Activated CD8-positive, alpha-beta memory T cell treated with anti-CD3 and anti-CD28 coated beads for 36 hours (primary cell): ENCODE measurements at regions not wholly inside any gene's neighbourhood (a gene's known extent, or its start where the extent isn't known, plus 50 kb on each side); places are given as distances from the start of the nearest gene placed in this dataset.
"Not testable (repeated sequence)": the region's sequence is repeated elsewhere in the genome, so short reads cannot be mapped to it uniquely, and the experiment has no call there.

Experiments used
- CTCF ChIA-PET: fragments of 350-600 bp; sonication (Branson Sonifier 250); formaldehyde crosslinking; loops from one replicate; lab custom pipeline; 2021; ENCODE audit warnings: antibody characterized with exemption; lab: Charles Lee
- POLR2A ChIA-PET: fragments of 350-600 bp; sonication (Branson Sonifier 250); formaldehyde crosslinking; loops from one replicate; lab custom pipeline; 2021; ENCODE audit warnings: antibody characterized with exemption; lab: Charles Lee

GRCh38 chr6:49370518-49370917 is 92.5 kb downstream of the MMUT start:
- ChIA-PET CTCF (no interaction called here), POLR2A (no interaction called here)

DNA sequence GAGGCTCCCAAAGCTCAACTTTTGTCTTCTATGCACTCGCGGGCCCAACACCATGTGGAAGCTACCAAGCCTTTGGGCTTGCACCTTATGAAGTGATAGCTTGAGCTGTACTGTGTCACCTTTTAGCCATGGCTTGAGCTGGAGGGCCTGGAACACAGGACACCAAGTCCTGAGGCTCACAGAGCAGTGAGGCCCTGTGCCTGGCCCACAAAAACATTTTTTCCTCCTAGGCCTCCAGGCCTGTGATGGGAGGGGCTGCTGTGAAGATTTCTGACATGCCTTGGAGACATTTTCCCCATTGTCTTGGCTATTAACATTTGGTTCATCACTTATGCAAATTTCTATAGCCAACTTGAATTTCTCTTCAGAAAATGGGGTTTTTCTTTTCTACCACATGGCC is 96.5 kb downstream of the MMUT start:
- ChIA-PET POLR2A (no interaction called here), CTCF (no interaction called here)

GRCh38 chr6:49348561-49348960 is 114.5 kb downstream of the MMUT start:
- ChIA-PET CTCF (no interaction called here), POLR2A (no interaction called here)

GRCh38 chr6:49342410-49342809 is 120.6 kb downstream of the MMUT start:
- ChIA-PET CTCF (no interaction called here), POLR2A (no interaction called here)

DNA sequence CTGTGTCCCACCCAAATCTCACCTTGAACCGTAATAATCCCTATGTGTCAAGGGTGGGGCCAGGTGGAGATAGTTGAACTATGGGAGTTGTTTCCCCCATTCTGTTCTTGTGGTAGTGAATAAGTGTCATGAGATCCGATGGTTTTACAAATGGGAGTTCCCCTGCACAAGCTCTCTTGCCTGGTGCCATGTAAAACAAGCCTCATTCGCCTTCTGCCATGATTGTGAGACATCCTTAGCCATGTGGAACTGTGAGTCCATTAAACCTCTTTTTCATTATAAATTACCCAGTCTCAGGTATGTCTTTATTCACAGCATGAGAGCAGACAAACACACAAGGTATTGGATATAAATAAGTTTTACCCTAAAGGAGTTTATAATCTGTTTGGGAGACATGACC is 121.2 kb downstream of the MMUT start:
- ChIA-PET POLR2A (no interaction called here), CTCF (no interaction called here)

DNA sequence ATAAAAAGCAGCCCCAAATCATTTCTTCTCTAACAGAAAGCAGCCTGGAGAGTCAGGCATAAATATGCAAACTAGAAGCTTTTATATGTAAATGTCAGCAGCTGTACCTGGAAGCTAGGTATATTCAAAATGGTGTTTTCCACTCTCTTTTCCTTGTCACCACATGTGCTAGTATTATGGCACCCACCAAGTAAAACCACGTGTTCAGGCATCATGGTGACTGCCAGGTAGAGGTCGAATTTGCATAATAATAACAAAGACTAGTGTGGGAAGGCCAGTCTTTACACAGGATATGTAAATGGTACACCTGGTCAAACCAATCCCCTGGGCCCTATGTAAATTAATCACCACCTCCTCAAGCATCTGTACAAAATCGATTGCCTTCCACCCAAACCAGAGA is 124.0 kb downstream of the MMUT start:
- CTCF ChIA-PET = no interaction called here

GRCh38 chr6:49336514-49337131 is 126.4 kb downstream of the MMUT start:
- ChIA-PET POLR2A (no interaction called here), CTCF (no interaction called here)

More for the DNA sequence above, 124.0 kb downstream of the MMUT start:
- POLR2A ChIA-PET = no interaction called here

GRCh38 chr6:49333345-49334125 is 129.5 kb downstream of the MMUT start:
- ChIA-PET CTCF (no interaction called here), POLR2A (no interaction called here)

DNA sequence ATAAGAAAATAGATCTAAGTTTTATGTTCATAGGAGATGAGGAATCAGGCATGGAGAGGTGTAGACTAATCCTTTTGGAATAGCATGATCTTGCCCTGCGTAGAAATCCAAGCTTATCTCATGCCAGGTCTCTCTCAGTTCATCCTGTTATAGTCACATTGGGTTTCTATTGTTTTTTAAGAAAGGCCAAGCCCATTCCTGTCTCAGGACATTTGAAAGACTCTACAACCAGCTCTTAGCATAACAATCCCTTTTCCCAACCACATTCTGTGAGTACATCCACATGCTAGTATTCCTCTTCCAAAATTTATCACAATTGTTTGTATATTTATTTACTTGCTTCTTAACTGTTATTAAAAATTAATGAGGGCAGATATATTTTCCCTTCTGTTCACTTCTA is 130.3 kb downstream of the MMUT start:
- ChIA-PET CTCF (no interaction called here), POLR2A (no interaction called here)

GRCh38 chr6:49329186-49329585 is 133.9 kb downstream of the MMUT start:
- CTCF ChIA-PET = no interaction called here
- POLR2A ChIA-PET = no interaction called here

- POLR2A ChIA-PET = no interaction called here
- CTCF ChIA-PET = no interaction called here
Measured at GRCh38 chr6:49328051-49328744, 134.9 kb downstream of the MMUT start.

- ChIA-PET CTCF (no interaction called here), POLR2A (no interaction called here)
Measured at GRCh38 chr6:49327571-49327970, 135.5 kb downstream of the MMUT start.

- ChIA-PET POLR2A (no interaction called here), CTCF (no interaction called here)
Measured at GRCh38 chr6:49327005-49327404, 136.0 kb downstream of the MMUT start.

GRCh38 chr6:49326347-49326746 is 136.7 kb downstream of the MMUT start:
- ChIA-PET POLR2A (no interaction called here), CTCF (no interaction called here)

GRCh38 chr6:49325891-49326290 is 137.2 kb downstream of the MMUT start:
- ChIA-PET POLR2A (no interaction called here), CTCF (no interaction called here)

DNA sequence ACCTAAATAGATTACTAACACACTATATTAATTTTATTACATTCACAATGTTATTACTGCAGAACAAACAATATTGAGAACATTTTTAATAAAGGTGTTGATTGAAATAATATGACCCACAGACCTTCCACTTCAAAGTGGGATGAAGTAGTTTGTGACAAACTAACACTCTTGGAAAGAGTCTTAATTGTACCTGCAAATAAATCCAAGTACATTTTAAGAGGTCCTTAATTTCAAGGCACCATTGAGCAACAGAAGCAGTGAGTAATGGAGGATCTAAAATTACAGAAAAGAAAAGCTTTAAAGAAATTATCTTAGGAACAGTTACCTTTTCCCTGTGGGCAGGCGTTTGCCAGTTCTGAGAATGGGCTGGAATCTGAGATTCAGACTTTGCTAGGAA is 140.2 kb downstream of the MMUT start:
- ChIA-PET CTCF (no interaction called here), POLR2A (no interaction called here)

- CTCF ChIA-PET = no interaction called here
- POLR2A ChIA-PET = no interaction called here
Measured at GRCh38 chr6:49321561-49322072, 141.4 kb downstream of the MMUT start.

GRCh38 chr6:49305010-49305409 is 158.0 kb downstream of the MMUT start:
- CTCF ChIA-PET = no interaction called here
- POLR2A ChIA-PET = no interaction called here

- POLR2A ChIA-PET, CTCF ChIA-PET: not testable (repeated sequence)
Measured at GRCh38 chr6:49304393-49304792, 158.7 kb downstream of the MMUT start.

DNA sequence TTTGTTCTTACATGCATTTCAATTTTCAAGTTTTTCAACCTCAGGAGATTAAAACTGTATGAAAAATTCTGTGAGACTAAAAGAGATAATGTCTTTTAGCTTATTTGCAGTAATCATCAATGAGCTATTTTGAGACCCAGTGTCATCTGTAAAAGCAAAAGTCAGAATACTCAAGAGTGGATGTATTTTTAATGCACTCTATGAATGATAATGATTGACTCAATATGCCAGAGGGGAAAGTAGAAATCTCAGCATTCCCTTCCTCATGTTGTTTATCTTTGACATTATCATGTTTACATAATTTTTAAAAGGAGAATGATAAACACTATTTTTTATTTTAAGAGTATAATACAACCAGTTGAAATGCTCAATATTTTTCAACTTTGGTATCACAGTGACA is 162.1 kb downstream of the MMUT start:
- ChIA-PET CTCF (no interaction called here), POLR2A (no interaction called here)

DNA sequence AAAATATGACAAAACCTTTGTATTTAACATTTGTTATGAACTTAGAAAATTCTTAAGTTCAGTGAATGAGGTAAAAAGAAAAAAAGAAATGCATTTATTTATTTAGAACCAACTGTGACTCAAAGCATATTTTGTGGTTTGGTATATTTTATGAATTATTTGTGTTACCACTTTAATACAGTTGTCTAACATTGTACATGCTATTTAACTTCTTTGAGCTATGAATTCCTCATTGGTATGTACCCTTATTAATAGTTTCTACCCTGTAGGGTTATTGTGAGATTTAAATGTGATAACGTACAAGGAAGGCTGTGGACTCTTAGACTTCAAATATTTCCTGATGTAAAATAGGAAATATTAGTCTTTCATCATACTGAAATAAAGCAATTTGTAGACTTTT is 162.6 kb downstream of the MMUT start:
- ChIA-PET CTCF (no interaction called here), POLR2A (no interaction called here)
